ENCODE measurements at regions not wholly inside any gene's neighbourhood (a gene's known extent, or its start where the extent isn't known, plus 50 kb on each side); places are given as distances from the start of the nearest gene placed in this dataset.

DNA sequence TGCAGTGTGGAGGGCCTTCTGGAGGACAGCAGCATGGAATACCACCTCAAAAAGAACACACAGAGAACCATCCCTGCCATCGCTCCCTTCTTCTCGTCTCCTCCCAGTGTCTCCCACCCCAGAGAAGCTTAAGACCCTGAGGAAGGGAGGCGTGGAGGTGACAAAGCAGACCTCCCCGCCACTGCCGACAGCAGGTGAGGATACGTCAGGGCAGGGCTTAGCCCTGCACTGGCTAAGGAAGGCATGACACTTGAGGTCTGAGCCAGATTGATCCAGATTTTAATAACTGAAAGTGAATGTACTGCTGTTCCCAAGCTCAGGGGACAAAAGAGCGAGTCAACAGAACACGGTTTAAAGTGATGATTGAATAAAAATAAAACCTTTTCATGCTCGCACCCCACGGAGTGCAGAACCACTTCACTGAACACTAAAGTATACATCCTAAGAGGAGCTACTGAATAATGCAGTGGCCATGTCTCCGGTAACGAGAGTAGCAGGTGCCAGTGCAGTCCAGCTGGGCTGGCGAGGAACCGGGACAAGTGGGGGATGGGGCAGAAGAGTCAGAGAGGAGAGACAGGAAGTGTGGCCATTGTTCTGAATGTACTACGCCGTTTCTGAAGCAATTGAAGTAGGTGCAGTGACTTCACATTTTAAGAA is 391.0 kb downstream of the CDH2 start:
- CTCF ChIA-PET: no interaction called here

DNA sequence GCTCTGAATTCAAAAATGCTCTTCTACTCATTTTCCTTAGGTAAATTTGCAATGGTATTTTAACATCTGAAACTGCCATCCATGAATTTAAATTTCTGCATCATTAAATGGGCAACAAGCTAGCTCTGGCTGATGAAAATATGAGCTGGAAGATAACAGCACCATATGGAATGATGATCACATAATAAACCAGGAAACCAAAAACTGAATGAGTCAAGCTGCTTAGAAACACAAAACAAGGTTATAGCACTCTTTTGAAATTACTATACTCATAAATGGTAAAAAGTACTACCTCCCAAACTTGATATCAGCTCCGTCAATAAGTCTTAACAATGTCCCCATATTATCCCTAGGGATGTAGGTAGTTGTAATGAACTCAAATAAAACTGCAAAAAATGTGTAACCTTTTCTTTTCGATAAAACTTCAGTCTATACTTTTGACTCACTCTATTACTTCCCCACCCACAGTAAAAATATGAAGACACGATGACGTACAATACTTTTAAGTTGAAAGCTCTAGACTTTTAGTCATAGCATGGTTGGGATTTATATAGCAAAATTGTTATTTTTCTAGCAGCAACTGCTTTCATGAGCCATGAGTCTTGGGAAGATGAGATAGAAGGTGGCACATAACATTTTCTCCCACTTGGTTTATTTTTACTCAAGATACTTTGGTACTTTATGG is 396.7 kb downstream of the CDH2 start:
- H3K27me3 Mint-ChIP-seq (ENCODE audit: unreplicated experiment): no peaks in the 10 kb centered on the region
- TF ChIP-seq, protein P1, sequence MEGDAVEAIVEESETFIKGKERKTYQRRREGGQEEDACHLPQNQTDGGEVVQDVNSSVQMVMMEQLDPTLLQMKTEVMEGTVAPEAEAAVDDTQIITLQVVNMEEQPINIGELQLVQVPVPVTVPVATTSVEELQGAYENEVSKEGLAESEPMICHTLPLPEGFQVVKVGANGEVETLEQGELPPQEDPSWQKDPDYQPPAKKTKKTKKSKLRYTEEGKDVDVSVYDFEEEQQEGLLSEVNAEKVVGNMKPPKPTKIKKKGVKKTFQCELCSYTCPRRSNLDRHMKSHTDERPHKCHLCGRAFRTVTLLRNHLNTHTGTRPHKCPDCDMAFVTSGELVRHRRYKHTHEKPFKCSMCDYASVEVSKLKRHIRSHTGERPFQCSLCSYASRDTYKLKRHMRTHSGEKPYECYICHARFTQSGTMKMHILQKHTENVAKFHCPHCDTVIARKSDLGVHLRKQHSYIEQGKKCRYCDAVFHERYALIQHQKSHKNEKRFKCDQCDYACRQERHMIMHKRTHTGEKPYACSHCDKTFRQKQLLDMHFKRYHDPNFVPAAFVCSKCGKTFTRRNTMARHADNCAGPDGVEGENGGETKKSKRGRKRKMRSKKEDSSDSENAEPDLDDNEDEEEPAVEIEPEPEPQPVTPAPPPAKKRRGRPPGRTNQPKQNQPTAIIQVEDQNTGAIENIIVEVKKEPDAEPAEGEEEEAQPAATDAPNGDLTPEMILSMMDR (IDR thresholded peaks at IDR 0.05; ENCODE audit: unreplicated experiment): no peak
- H3K36me3 Mint-ChIP-seq (ENCODE audit: insufficient read depth, unreplicated experiment): no peaks in the 10 kb centered on the region
- H3K27ac Mint-ChIP-seq (ENCODE audit: unreplicated experiment): no peak overlapping the region
- intact Hi-C loops (cut with micrococcal nuclease; ENCODE audit: unreplicated experiment): no loop called here
- DNase-seq: no peak
- no peaks in the 10 kb centered on the region for H3K9me3 Mint-ChIP-seq (ENCODE audit: low read depth, unreplicated experiment)
- H3K4me3 Mint-ChIP-seq (ENCODE audit: low read depth, unreplicated experiment): no peak overlapping the region
- BruUV-seq (replicated peaks): no TSS peak
- no peaks in the 10 kb centered on the region for H3K4me1 Mint-ChIP-seq (ENCODE audit: low read depth, unreplicated experiment)
- CTCF ChIA-PET: no interaction called here

More for the DNA sequence above, 391.0 kb downstream of the CDH2 start:
- Mint-ChIP-seq H3K9me3 (ENCODE audit: low read depth, unreplicated experiment) (peaks cover 2% of the 10 kb centered on the region), H3K36me3 (ENCODE audit: insufficient read depth, unreplicated experiment) (no peaks in the 10 kb centered on the region), H3K27me3 (ENCODE audit: unreplicated experiment) (no peaks in the 10 kb centered on the region), H3K4me3 (ENCODE audit: low read depth, unreplicated experiment) (no peak overlapping the region), H3K27ac (ENCODE audit: unreplicated experiment) (no peak overlapping the region), H3K4me1 (ENCODE audit: low read depth, unreplicated experiment) (no peaks in the 10 kb centered on the region)
- intact Hi-C loops (cut with micrococcal nuclease; ENCODE audit: unreplicated experiment): no loop called here
- no TSS peak for BruUV-seq (replicated peaks)
- TF ChIP-seq, protein P1 (IDR thresholded peaks at IDR 0.05; ENCODE audit: unreplicated experiment): no peak
- DNase-seq: no peak

DNA sequence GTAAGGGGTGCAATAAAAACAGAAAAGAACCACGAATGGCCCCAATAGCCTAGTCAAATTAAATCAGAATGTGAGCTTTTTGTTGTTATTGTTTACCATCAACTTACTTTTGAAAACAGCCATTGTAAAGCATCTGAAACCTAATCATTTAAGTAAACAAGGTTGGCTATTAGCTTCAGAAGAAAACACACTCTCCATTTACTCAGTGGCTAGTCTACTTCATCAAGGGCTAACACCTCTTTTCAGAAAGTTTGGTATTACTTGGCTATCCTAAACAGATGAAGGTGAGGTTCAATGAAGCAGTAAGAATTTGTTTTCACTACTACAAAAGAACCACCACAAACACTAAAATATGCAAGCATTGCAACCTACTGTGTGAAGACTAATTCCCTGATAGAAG is 398.0 kb downstream of the CDH2 start:
- CTCF ChIA-PET: interaction anchor here (0.6 kb wide), 1 partner anchor 18 kb away, joined by 3 read pairs; no protein-coding TSS in a partner anchor
- no TSS peak for BruUV-seq (replicated peaks)
- Mint-ChIP-seq H3K27ac (ENCODE audit: unreplicated experiment) (no peak overlapping the region), H3K4me3 (ENCODE audit: low read depth, unreplicated experiment) (no peak overlapping the region), H3K9me3 (ENCODE audit: low read depth, unreplicated experiment) (no peaks in the 10 kb centered on the region), H3K4me1 (ENCODE audit: low read depth, unreplicated experiment) (no peaks in the 10 kb centered on the region), H3K27me3 (ENCODE audit: unreplicated experiment) (no peaks in the 10 kb centered on the region), H3K36me3 (ENCODE audit: insufficient read depth, unreplicated experiment) (no peaks in the 10 kb centered on the region)
- DNase-seq: no peak
- intact Hi-C loops (cut with micrococcal nuclease; ENCODE audit: unreplicated experiment): loop anchor here (5.0 to 10.0 kb wide), 2 partner anchors 236 to 408 kb away; no protein-coding TSS in a partner anchor
- TF ChIP-seq, protein P1 (IDR thresholded peaks at IDR 0.05; ENCODE audit: unreplicated experiment): no peak

DNA sequence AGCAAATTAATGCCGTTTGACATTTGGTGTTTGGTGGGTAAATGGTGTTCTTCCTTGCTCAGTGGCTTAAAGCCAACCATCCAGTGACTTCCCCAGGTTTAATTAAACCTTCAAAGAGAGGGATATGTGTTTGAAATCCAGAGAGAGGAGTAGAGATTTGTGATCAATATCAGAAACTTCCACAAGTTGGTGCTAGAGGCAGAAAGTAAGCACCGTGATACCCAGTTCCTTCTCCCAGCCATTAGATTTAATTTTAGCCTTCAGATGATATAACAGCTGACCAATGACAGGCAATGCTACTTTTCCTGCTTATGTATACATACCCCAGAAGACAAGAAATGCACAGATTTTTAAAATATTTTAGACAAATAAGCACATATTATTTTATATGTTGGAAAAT is 398.5 kb downstream of the CDH2 start:
- no TSS peak for BruUV-seq (replicated peaks)
- Mint-ChIP-seq H3K36me3 (ENCODE audit: insufficient read depth, unreplicated experiment) (no peaks in the 10 kb centered on the region), H3K4me3 (ENCODE audit: low read depth, unreplicated experiment) (no peak overlapping the region), H3K4me1 (ENCODE audit: low read depth, unreplicated experiment) (no peaks in the 10 kb centered on the region), H3K27ac (ENCODE audit: unreplicated experiment) (no peak overlapping the region), H3K9me3 (ENCODE audit: low read depth, unreplicated experiment) (no peaks in the 10 kb centered on the region), H3K27me3 (ENCODE audit: unreplicated experiment) (no peaks in the 10 kb centered on the region)
- intact Hi-C loops (cut with micrococcal nuclease; ENCODE audit: unreplicated experiment): loop anchor here (5.0 to 10.0 kb wide), 2 partner anchors 236 to 409 kb away; no protein-coding TSS in a partner anchor
- DNase-seq: no peak
- TF ChIP-seq, protein P1 (IDR thresholded peaks at IDR 0.05; ENCODE audit: unreplicated experiment): no peak
- CTCF ChIA-PET: interaction anchor here (0.6 kb wide), 1 partner anchor 18 kb away, joined by 3 read pairs; no protein-coding TSS in a partner anchor

All from Calu3 (cell line).